Suprapubic skin (tissue), 4 donors: ENCODE measurements at regions not wholly inside any gene's neighbourhood (a gene's known extent, or its start where the extent isn't known, plus 50 kb on each side); places are given as distances from the start of the nearest gene placed in this dataset.

Experiments used
- DNase-seq, 2 donors: peaks; one replicate each; pipeline ENCODE4 v3.0.0-alpha.2; 2019; ENCODE audit warnings: low spot score in 2 of 2
- H3K27ac ChIP-seq: fragments of 200-600 bp; sonication (generic); one replicate; pipeline ENCODE4 v1.5.1; 2019
- H3K27me3 ChIP-seq: fragments of 200-600 bp; sonication (generic); one replicate; pipeline ENCODE4 v1.5.1; 2019
- H3K36me3 ChIP-seq: fragments of 200-600 bp; sonication (generic); one replicate; pipeline ENCODE4 v1.5.1; 2019
- H3K4me1 ChIP-seq: fragments of 200-600 bp; sonication (generic); one replicate; pipeline ENCODE4 v1.5.1; 2019
- H3K4me3 ChIP-seq: fragments of 200-600 bp; sonication (generic); one replicate; pipeline ENCODE4 v1.5.1; 2019; ENCODE audit warnings: mild to moderate bottlenecking
- H3K9me3 ChIP-seq: fragments of 200-600 bp; sonication (generic); one replicate; pipeline ENCODE4 v1.5.1; 2019
- EP300 ChIP-seq: sonication (generic); formaldehyde crosslinking; IDR thresholded peaks from one replicate; pipeline ENCODE4 v1.6.1; 2017; ENCODE audit warnings: antibody characterized with exemption
- POLR2A ChIP-seq, 2 donors: fragments of 450-650 bp; IDR thresholded peaks; one replicate each; pipeline ENCODE4 v1.6.1; 2017; ENCODE audit warnings: antibody characterized with exemption in 2 of 2, mild to moderate bottlenecking in 2 of 2, moderate library complexity in 2 of 2
- POLR2AphosphoS5 ChIP-seq, 3 donors: sonication (generic); formaldehyde crosslinking; IDR thresholded peaks; one replicate each; pipeline ENCODE4 v1.6.1; 2017; ENCODE audit warnings: antibody characterized with exemption in 3 of 3
- WGBS: methylation state at CpG from one replicate; pipeline ENCODE4 v1.1.5; 2018; 5-methylcytosine and 5-hydroxymethylcytosine counted together
- TF ChIP-seq, protein P1 (sequence below), 2 donors: fragments of 200-600 bp in 1 of 2; fragments of 450-650 bp in 1 of 2; sonication (generic) in 1 of 2; IDR thresholded peaks; one replicate each; pipeline ENCODE4 v1.5.1; 2016 to 2019; ENCODE audit warnings: antibody characterized with exemption in 2 of 2, mild to moderate bottlenecking in 1 of 2, moderate library complexity in 1 of 2

DNA sequence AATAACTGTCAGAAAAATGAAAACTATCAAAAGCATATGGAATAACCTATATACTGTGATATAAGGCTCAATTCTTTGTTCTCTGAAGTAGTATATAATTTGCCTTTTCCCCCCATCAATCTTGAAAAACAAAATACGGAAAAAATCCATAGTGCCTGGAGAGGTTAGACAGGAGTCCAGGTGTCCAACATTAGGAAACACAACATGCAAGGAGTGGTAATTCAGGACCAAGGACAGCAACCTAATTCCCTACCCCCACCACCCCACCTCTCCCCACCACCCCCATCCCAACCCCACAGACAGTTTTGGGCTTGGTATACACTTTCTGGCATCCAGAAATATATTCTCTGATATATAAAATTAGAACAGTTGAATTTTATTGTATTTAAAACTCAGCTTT lies 55.1 kb upstream of the SLC25A26 start:
- TF ChIP-seq POLR2AphosphoS5 (IDR thresholded peaks at IDR 0.05) (no peak), POLR2A (IDR thresholded peaks at IDR 0.05) (no peak), EP300 (no peak)
- TF ChIP-seq, protein P1, sequence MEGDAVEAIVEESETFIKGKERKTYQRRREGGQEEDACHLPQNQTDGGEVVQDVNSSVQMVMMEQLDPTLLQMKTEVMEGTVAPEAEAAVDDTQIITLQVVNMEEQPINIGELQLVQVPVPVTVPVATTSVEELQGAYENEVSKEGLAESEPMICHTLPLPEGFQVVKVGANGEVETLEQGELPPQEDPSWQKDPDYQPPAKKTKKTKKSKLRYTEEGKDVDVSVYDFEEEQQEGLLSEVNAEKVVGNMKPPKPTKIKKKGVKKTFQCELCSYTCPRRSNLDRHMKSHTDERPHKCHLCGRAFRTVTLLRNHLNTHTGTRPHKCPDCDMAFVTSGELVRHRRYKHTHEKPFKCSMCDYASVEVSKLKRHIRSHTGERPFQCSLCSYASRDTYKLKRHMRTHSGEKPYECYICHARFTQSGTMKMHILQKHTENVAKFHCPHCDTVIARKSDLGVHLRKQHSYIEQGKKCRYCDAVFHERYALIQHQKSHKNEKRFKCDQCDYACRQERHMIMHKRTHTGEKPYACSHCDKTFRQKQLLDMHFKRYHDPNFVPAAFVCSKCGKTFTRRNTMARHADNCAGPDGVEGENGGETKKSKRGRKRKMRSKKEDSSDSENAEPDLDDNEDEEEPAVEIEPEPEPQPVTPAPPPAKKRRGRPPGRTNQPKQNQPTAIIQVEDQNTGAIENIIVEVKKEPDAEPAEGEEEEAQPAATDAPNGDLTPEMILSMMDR (IDR thresholded peaks at IDR 0.05): no peak
- 61% methylated on average over 1 of the region's 1 CpG for WGBS
- Histone ChIP-seq H3K4me3 (no peak overlapping the region), H3K4me1 (no peaks in the 10 kb centered on the region), H3K36me3 (no peaks in the 10 kb centered on the region), H3K9me3 (no peaks in the 10 kb centered on the region), H3K27me3 (no peaks in the 10 kb centered on the region), H3K27ac (no peak overlapping the region)
- peak in 1 of 2 donors; percentile 6 for DNase-seq

DNA sequence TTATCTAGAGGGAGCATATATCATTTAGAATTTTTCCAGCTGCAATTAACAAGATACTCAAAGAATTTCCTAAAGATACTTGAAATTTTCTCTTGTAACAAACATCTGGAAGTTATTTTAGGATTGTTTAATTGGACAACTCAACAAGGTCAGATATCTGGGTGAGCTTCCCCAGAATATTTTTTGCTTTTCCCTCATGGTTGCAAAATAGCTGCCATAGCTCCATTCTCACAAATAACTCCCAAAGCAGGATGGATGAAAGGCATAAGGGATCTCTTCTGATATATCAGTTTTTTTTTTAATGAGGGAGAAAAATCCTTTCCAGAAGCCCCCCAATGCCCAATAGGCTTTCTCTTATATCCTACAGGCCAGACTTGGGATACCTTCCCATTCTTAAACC lies 56.6 kb upstream of the SLC25A26 start:
- TF ChIP-seq, protein P1 (IDR thresholded peaks at IDR 0.05): no peak
- TF ChIP-seq POLR2AphosphoS5 (IDR thresholded peaks at IDR 0.05) (no peak), POLR2A (IDR thresholded peaks at IDR 0.05) (no peak), EP300 (no peak)
- Histone ChIP-seq H3K4me1 (no peaks in the 10 kb centered on the region), H3K27me3 (no peaks in the 10 kb centered on the region), H3K36me3 (no peaks in the 10 kb centered on the region), H3K27ac (no peak overlapping the region), H3K9me3 (no peaks in the 10 kb centered on the region), H3K4me3 (no peak overlapping the region)
- DNase-seq: no peak

DNA sequence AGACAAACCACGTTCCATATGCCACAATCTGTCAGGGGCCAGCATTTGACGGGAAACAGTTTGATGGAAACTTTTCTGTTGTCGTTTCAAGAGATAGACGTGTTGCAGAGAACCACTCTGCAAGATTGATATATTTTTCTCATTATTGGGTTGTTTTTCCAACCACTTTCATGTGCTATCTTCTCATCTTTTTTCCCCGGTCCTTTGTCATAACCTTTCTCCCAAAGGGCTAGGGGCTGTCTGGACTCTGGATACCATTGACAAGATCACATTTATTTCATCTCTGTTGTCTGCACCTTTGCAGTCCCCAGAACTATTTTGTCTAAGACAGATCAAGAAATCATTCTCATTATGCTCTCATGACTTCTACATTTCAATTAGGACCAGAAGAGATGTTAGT lies 57.6 kb upstream of the SLC25A26 start:
- WGBS: 76% methylated on average over 5 of the region's 5 CpGs
- H3K27ac ChIP-seq: no peak overlapping the region

DNA sequence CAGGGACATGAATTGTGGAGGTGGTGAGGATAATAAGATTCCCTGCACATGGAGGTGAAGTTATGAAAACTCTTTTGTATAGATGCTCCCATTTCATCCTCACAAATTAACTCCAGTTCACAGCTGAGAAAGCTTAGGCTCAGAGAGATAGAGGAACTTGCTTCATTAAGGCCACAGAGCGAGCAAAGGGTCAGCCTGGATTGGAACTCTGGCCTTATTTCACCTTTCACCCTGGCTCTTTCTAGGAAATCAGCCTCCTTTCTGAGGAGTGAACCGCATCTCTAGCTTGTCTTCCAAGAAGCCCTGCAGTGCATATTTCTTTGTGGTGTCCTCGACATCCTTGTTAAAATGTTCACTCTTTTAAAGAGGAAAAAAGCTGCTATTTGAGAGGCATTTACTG lies 58.0 kb upstream of the SLC25A26 start:
- no peaks in the 10 kb centered on the region for H3K27me3 ChIP-seq
- no peaks in the 10 kb centered on the region for H3K4me1 ChIP-seq
- H3K36me3 ChIP-seq: no peaks in the 10 kb centered on the region
- no peak for TF ChIP-seq POLR2AphosphoS5 (IDR thresholded peaks at IDR 0.05)
- TF ChIP-seq EP300: no peak
- TF ChIP-seq, protein P1 (IDR thresholded peaks at IDR 0.05): no peak
- no peak for TF ChIP-seq POLR2A (IDR thresholded peaks at IDR 0.05)
- no peaks in the 10 kb centered on the region for H3K9me3 ChIP-seq
- no peak overlapping the region for H3K4me3 ChIP-seq
- H3K27ac ChIP-seq: no peak overlapping the region
- WGBS: 74% methylated on average over 3 of the region's 3 CpGs
- no peak for DNase-seq

More for the DNA sequence above, 57.6 kb upstream of the SLC25A26 start:
- peak in 1 of 2 donors; percentile 4 for DNase-seq
- no peaks in the 10 kb centered on the region for H3K9me3 ChIP-seq
- no peaks in the 10 kb centered on the region for H3K27me3 ChIP-seq
- no peaks in the 10 kb centered on the region for H3K36me3 ChIP-seq
- H3K4me3 ChIP-seq: no peak overlapping the region
- TF ChIP-seq POLR2A (IDR thresholded peaks at IDR 0.05) (no peak), POLR2AphosphoS5 (IDR thresholded peaks at IDR 0.05) (no peak), EP300 (no peak)
- TF ChIP-seq, protein P1 (IDR thresholded peaks at IDR 0.05): no peak
- H3K4me1 ChIP-seq: no peaks in the 10 kb centered on the region

DNA sequence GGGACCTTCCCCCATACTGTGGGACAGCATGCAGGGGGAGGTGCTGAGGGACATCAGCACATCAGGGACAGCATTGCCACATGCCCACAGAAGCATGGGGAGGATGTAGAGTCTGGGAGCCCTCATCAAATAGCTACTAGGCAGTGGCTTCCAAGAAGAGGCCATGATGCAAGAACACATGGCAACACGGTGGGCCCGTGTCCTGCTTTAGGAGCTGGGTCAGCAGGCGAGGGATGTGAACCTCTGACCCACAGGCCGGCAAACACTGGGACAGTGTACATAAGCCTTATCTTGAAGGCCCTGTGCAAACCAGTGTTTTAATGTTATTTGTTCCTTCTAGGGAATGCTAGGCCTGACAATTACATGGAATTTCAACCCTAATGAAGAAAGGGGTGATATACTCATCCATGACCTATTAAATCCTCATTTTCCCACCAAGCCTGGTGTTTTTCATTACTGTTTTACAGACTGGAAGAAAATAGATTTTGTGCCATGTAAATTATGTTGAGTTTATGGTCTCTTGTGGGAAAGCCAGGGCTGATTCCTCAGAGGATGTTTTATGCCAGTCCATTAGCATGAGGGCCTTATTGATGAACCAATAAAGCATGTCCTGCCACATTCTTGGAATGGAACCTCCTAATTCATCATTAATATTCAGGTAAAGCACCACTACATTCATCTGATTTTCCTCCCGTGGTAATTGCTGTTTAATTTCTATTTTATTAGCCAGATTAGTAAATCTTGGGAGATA lies 61.7 kb upstream of the SLC25A26 start:
- TF ChIP-seq EP300: no peak
- no peak for TF ChIP-seq POLR2A (IDR thresholded peaks at IDR 0.05)
- Histone ChIP-seq H3K9me3 (no peaks in the 10 kb centered on the region), H3K27me3 (no peaks in the 10 kb centered on the region), H3K4me3 (no peak overlapping the region), H3K27ac (no peak overlapping the region), H3K36me3 (no peaks in the 10 kb centered on the region), H3K4me1 (no peaks in the 10 kb centered on the region)
- no peak for DNase-seq
- 89% methylated on average over 5 of the region's 5 CpGs for whole genome bisulfite sequencing
